Muscle layer of duodenum (tissue), 2 donors: ENCODE measurements at regions not wholly inside any gene's neighbourhood (a gene's known extent, or its start where the extent isn't known, plus 50 kb on each side); places are given as distances from the start of the nearest gene placed in this dataset.

Experiments
- H3K27ac ChIP-seq: one replicate; pipeline ENCODE4 v1.7.0; 2013; ENCODE audit warnings: mild to moderate bottlenecking, low read length
- H3K27me3 ChIP-seq: one replicate; pipeline ENCODE4 v1.7.0; 2013; ENCODE audit warnings: low read depth, mild to moderate bottlenecking, control low read depth, low read length
- H3K36me3 ChIP-seq, 2 donors: one replicate each; pipeline ENCODE4 v1.7.0; 2013; ENCODE audit warnings: low read length in 2 of 2, control low read depth in 1 of 2, mild to moderate bottlenecking in 1 of 2; ENCODE audit not compliant: insufficient read depth in 2 of 2, control insufficient read depth in 1 of 2
- H3K4me1 ChIP-seq, 2 donors: one replicate each; pipeline ENCODE4 v1.7.0; 2013; ENCODE audit warnings: low read length in 2 of 2, mild to moderate bottlenecking in 2 of 2, control low read depth in 1 of 2, moderate library complexity in 1 of 2; ENCODE audit not compliant: insufficient read depth in 2 of 2, control insufficient read depth in 1 of 2
- H3K4me3 ChIP-seq, 2 donors: one replicate each; pipeline ENCODE4 v1.7.0; 2013; ENCODE audit warnings: low read length in 2 of 2, low read depth in 1 of 2, mild to moderate bottlenecking in 1 of 2
- H3K9me3 ChIP-seq, 2 donors: one replicate each; pipeline ENCODE4 v1.7.0; 2013; ENCODE audit warnings: low read length in 2 of 2, control low read depth in 1 of 2, mild to moderate bottlenecking in 1 of 2; ENCODE audit not compliant: control insufficient read depth in 1 of 2
- donor health status: healthy.

GRCh38 chr11:116283300-116283699 is 489.5 kb downstream of the BUD13 start:
- Histone ChIP-seq H3K9me3 (no peaks in the 10 kb centered on the region), H3K27me3 (no peaks in the 10 kb centered on the region), H3K4me3 (no peak overlapping the region), H3K4me1 (no peaks in the 10 kb centered on the region), H3K27ac (no peak overlapping the region), H3K36me3 (no peaks in the 10 kb centered on the region)

GRCh38 chr11:116282481-116282880 is 490.3 kb downstream of the BUD13 start:
- H3K4me1 ChIP-seq: no peaks in the 10 kb centered on the region
- no peaks in the 10 kb centered on the region for H3K36me3 ChIP-seq
- H3K27ac ChIP-seq: no peak overlapping the region
- H3K27me3 ChIP-seq: no peaks in the 10 kb centered on the region
- H3K4me3 ChIP-seq: no peak overlapping the region
- no peaks in the 10 kb centered on the region for H3K9me3 ChIP-seq

GRCh38 chr11:116281173-116282160 is 491.3 kb downstream of the BUD13 start:
- H3K9me3 ChIP-seq: no peaks in the 10 kb centered on the region
- no peaks in the 10 kb centered on the region for H3K36me3 ChIP-seq
- no peaks in the 10 kb centered on the region for H3K4me1 ChIP-seq
- no peak overlapping the region for H3K4me3 ChIP-seq
- H3K27me3 ChIP-seq: no peaks in the 10 kb centered on the region
- H3K27ac ChIP-seq: no peak overlapping the region

GRCh38 chr11:116279511-116279910 is 493.3 kb downstream of the BUD13 start:
- no peaks in the 10 kb centered on the region for H3K4me1 ChIP-seq
- no peaks in the 10 kb centered on the region for H3K27me3 ChIP-seq
- no peak overlapping the region for H3K27ac ChIP-seq
- H3K4me3 ChIP-seq: no peak overlapping the region
- no peaks in the 10 kb centered on the region for H3K9me3 ChIP-seq
- H3K36me3 ChIP-seq: no peaks in the 10 kb centered on the region

DNA sequence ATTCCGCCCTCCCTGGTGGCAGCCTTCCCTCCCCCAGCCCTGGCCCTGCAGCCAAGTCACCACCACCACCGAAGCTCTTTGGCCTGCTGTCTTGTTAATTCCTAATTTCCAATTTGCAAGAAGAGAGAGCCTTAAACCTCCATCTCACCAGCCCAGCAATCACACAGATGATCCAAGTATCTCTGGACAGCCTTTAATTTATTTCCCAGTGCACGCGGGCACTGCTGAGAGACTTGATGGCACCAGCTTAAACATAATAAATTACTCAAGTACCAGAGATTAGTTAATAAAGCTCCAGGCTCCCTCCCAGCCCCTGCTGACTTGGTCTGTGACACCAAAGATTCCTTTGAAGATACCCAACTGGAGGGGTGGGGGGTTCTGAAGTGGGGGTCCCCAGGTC is 494.7 kb downstream of the BUD13 start:
- no peaks in the 10 kb centered on the region for H3K9me3 ChIP-seq
- H3K4me3 ChIP-seq: no peak overlapping the region
- no peaks in the 10 kb centered on the region for H3K4me1 ChIP-seq
- H3K27me3 ChIP-seq: no peaks in the 10 kb centered on the region
- H3K27ac ChIP-seq: no peak overlapping the region
- no peaks in the 10 kb centered on the region for H3K36me3 ChIP-seq

DNA sequence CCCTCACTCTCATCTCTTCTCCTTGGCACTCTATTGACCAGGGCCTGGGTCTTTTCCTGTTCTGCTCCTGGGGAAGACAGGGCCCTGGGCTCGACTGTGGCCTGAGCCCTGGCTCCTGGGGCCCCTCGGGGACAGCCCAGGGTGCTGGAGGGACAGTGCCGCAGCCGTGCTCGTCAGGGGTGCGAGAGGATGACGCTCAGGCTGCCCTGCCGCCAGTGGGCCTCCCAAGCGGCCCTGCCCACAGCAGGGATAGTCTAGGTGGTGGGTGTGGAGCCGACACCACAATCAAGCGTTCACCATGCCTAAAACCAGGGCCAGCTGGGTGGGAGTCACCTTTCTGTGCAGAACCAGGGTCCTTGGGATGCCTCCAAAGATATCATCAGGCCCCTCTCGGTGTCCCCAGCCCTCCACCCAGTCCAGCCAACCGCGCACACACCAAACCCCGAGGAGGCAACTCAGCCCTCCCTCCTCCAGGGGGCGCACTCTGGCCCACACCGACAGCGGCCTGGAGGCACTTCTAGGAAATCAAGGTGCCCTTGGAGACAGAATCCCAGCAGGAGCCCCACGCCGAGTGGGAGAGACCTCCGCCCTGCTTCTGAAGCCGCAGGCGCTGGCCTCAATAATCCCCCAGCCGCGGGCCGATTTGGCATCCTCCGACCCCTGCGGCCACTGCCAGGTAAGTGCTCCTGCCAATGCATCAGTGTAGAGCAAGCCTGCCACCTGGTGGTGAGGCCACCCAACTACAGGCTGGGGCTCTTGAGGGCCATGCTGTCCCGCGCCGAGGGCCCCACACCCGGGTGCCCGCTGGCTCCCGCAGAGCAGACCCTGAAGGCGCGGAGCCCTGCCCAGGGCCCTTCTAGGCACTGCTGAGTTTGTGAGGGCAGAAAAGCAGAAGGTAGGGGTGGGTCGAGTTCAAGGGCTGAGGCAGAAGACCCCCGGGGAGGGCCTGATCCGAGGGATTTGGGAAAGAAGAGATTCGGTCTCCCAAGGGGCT is 496.4 kb downstream of the BUD13 start:
- Histone ChIP-seq H3K27me3 (no peaks in the 10 kb centered on the region), H3K27ac (no peak overlapping the region), H3K9me3 (no peaks in the 10 kb centered on the region), H3K4me1 (no peaks in the 10 kb centered on the region), H3K36me3 (no peaks in the 10 kb centered on the region), H3K4me3 (peak overlapping the region in 1 of 2 donors; percentile 51)

DNA sequence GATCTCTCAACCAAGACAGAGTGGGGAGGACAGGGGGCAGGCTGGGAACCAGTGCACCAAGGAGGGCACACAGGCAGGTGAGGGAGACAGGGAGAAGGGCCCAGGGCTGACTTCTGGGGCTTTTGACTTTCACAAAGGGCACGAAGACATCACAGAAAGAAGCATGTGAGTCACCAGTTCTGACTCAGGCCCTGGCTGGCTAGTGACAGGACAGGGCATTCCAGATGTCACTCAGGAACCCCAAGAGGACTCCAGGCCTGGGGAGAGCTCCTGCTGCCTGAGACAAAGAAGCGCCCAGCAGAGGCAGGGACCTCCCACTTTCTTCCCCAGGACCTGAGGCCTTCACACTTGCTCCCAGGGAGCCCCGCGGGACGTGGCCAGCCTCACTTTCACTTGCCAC is 497.2 kb downstream of the BUD13 start:
- no peaks in the 10 kb centered on the region for H3K4me1 ChIP-seq
- H3K4me3 ChIP-seq: no peak overlapping the region
- no peak overlapping the region for H3K27ac ChIP-seq
- no peaks in the 10 kb centered on the region for H3K27me3 ChIP-seq
- H3K9me3 ChIP-seq: no peaks in the 10 kb centered on the region
- no peaks in the 10 kb centered on the region for H3K36me3 ChIP-seq

DNA sequence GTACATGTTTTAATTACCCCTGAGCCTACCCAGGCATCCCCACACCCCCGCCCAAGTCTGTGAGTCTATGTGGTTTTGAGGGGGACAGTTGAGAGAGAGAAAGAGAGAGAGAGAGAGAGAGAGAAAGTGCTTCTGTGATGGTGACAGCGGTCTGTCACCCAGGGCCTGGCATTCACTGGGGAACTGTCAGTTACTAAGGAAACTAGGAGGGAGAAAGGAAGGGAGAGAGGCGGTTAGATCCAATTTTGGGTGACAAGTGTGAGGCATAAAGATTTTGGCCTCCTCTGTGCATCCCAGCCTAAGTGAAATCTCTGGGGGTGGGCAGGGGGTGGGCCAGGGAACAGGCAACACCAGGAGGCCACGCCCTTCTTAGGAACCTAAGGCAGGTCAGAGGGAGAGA is 498.3 kb downstream of the BUD13 start:
- H3K4me1 ChIP-seq: no peaks in the 10 kb centered on the region
- H3K27me3 ChIP-seq: no peaks in the 10 kb centered on the region
- no peaks in the 10 kb centered on the region for H3K9me3 ChIP-seq
- H3K36me3 ChIP-seq: no peaks in the 10 kb centered on the region
- H3K4me3 ChIP-seq: no peak overlapping the region
- no peak overlapping the region for H3K27ac ChIP-seq

GRCh38 chr11:116272181-116272789 is 500.5 kb downstream of the BUD13 start:
- no peaks in the 10 kb centered on the region for H3K9me3 ChIP-seq
- H3K4me3 ChIP-seq: no peak overlapping the region
- no peaks in the 10 kb centered on the region for H3K4me1 ChIP-seq
- peaks cover 4% of the 10 kb centered on the region for H3K27me3 ChIP-seq
- H3K27ac ChIP-seq: no peak overlapping the region
- H3K36me3 ChIP-seq: no peaks in the 10 kb centered on the region

GRCh38 chr11:116271479-116271878 is 501.3 kb downstream of the BUD13 start:
- no peaks in the 10 kb centered on the region for H3K36me3 ChIP-seq
- H3K27ac ChIP-seq: no peak overlapping the region
- H3K27me3 ChIP-seq: peaks cover 4% of the 10 kb centered on the region
- no peak overlapping the region for H3K4me3 ChIP-seq
- H3K4me1 ChIP-seq: no peaks in the 10 kb centered on the region
- no peaks in the 10 kb centered on the region for H3K9me3 ChIP-seq

GRCh38 chr11:116267146-116267545 is 505.6 kb downstream of the BUD13 start:
- Histone ChIP-seq H3K9me3 (no peaks in the 10 kb centered on the region), H3K27me3 (peaks cover 4% of the 10 kb centered on the region), H3K27ac (no peak overlapping the region), H3K4me1 (no peaks in the 10 kb centered on the region), H3K4me3 (no peak overlapping the region), H3K36me3 (no peaks in the 10 kb centered on the region)
